ENCODE measurements at regions not wholly inside any gene's neighbourhood (a gene's known extent, or its start where the extent isn't known, plus 50 kb on each side); places are given as distances from the start of the nearest gene placed in this dataset.

- no peak for DNase-seq (ENCODE audit: low spot score)
These were observed 61.9 kb upstream of the CIBAR2 start for GRCh38 chr16:85173981-85174751.

- no peak for DNase-seq (ENCODE audit: low spot score)
These were observed 62.8 kb upstream of the CIBAR2 start for GRCh38 chr16:85174871-85175723.

DNA sequence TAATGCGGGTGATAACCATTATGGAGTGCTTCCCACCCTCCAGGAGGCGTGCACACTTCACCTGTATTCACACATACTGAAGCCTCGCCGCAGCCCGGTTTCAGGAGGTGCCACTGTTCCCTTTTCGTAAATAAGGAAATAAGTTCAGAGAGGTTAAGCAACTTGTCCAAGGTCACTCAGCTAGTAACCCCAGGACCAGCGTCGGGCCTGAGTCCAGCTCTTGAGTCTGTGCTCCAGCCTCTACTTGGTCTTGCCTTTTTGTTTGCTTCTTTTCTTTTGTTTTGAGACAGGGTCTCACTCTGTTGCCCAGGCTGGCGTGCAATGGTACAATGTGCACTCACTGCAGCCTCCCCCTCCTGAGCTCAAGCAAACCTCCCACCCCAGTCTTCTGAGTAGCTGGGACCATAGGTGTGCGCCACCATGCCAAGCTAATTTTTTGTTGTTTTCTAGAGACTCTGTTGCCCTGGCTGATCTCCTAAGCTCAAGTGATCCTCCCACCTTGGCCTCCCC is 63.5 kb upstream of the CIBAR2 start:
- no peak for DNase-seq (ENCODE audit: low spot score)

DNA sequence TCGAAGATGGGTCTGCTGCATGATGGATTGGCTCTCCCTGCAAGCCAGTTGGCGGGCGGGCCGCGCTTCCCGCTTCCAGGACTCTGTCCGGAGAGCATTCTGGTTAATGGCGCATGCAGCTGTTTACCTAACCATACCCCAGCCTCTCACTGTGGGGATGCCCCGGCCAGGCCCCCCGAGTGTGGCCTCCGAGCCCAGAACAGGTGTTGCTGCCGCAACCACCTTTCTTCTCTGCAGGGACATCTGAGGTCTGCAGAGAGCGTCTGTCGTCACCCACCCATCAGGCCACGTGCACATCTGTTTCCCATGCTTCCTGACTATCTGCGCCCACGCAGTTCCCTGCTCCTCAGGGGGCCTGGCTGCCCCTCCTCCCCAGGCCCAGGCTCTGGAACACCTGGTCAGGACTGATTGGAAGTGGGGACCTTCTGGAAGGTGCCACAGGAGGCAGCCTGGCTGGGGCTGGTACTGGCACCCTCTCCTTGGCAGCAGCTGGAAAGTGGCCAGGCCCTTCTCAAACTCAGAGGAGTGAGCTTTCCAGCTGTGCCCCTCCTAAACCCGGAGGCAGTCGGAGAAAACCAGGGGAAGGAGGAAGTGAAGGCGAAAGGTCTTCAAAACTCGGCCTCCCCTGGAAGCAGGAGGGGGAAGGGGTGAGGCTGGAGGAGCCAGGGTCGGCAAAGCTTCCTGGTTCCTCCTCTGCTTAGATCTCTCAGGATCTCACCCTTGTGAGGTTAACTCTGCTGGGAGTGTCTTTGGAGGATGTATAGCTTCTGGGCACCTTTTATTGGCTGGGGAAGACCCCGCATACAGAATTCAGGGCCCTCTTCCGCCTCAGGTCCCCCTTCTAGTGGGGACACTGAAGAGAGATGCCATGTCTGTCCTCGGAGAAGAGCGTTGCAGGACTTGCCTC is 64.5 kb upstream of the CIBAR2 start:
- DNase-seq (ENCODE audit: low spot score), result no peak

DNA sequence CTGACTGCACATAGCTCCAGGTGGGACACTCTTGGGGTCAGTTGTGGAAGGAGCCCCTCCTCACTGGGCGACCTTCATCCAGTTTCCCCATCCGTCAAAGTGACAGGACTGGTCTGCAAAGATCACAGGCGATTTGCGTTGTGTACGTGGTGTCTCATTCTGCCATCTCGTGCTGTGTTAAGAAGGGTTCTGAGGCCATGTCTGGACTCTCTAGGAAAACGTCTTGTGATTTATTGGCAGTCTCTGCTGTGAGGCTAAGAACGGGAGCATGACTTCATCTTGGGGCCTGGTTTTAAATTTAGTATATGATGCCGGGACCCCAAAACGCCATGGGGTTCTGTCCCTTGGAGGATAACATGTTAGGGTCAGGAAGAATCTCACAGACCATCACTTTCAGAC is 65.2 kb upstream of the CIBAR2 start:
- no peak for DNase-seq (ENCODE audit: low spot score)

DNA sequence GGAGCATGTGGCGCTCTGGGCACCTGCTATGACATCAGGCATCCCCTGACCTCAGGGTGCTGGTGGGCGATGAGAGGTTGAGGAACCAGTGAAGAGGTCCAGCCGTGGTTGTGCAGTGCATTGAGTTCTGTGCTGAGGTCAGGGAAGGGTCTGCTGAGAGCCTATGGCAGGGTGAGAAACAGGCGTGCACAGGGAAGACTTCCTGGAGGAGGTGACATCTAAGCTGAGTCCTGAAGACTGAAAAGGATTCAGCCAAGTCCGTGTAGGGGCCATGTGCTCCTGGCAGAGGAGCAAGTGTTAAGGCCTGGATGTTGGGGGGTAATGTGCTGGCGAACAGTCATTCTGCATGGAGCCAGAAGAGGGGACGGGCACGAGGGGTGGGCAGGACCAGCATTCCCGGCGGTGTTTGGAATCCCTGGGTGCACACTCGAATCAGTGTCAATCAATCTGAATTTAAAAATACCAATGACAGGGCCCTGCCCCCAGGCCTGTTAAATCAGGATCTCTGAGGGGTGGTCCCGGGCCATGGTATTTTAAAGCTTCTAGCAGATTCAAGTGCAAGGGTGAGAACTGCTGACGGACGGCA is 65.8 kb upstream of the CIBAR2 start:
- no peak for DNase-seq (ENCODE audit: low spot score)

DNA sequence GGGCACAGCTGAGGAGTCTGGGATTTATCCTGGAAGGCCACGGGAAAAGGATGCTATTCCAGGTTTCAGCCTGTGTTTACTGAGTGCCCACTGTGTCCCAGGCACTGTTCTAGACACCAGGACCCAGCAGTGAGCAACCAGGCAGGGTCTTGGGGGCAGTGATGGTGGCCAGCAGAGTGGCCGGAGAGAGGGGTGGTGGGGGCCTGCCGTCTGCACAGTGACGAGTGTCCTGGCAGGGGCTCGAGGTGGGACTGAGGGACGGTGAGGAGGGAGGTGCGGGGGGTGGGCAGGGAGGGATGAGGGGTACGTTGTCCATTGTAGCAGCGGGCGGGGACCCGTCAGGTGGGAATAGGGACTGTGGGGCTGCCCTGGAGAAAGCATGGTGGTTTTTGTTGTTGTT is 66.3 kb upstream of the CIBAR2 start:
- DNase-seq (ENCODE audit: low spot score), result no peak

DNA sequence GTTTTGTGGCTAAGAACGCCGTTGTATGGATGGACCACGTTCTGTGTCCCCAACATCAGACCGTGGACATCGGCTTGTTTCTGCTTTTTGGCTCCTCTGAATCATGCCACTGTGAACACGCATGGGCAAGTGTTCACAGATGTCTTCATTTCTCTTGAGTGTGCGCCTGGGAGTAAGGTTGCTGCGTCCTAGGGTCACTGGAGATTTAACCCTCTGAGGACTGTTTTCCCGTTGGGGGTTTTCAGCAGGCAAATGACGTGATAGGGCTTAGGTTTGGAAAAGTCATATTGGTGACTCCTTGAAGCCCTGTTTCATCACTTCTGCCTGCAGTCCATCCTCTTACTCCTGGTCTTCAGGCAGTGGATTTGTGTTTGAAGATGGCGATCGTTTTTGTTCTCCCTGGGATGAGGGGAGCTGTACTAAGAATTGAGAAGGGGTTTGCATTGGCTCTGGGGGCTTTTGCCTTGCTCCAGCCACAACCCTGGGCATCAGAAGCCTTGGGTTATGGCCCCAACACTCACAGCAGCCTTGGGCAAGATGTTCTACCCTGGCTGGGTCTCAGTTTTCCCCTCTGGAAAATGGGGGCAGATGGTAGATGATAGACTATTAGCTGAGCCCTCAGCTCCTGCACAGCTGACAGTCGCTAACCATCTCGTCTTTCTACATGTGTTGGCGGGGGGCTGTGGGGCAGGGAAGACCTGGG is 67.2 kb upstream of the CIBAR2 start:
- no peak for DNase-seq (ENCODE audit: low spot score)

DNA sequence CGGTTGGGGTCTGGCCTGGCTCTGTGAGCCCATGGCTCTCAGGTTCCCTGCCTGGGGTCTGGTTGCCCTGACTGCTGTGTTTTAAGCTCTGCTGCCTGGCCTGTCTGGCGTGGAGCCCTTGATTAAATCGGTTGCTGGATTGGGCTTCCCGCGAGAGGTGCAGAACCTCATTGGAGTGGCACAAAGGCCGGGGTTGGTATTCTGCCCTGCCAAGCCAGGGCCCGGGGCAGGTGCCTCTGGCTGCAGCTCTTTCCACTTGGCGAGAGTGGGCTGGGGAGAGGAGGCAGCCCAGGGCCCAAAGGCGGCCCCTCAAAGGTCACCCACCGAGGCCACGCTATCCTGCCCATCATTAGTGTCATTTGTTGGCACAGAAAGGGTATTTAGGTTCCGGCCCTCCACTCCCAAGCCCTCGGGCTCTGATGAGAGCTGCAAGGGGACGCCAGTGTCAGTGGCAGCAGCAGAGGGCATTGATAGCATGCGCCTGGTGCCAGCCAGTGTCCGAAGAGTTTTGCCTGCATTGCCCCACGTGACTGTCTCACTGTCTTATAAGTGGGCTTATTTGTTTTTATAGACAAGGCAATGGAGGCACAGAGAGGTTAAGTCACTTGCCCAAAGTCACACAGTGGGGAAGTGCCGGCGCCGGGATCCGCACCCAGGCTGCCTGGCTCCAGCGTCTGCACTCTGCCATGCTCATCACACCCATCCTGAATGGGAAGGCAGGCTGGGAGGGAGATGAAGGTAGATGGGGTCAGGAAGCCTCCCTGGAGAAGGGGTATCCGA is 68.0 kb upstream of the CIBAR2 start:
- DNase-seq (ENCODE audit: low spot score), result no peak

- DNase-seq (ENCODE audit: low spot score), result no peak
These were observed 68.8 kb upstream of the CIBAR2 start for GRCh38 chr16:85180827-85181738.

DNA sequence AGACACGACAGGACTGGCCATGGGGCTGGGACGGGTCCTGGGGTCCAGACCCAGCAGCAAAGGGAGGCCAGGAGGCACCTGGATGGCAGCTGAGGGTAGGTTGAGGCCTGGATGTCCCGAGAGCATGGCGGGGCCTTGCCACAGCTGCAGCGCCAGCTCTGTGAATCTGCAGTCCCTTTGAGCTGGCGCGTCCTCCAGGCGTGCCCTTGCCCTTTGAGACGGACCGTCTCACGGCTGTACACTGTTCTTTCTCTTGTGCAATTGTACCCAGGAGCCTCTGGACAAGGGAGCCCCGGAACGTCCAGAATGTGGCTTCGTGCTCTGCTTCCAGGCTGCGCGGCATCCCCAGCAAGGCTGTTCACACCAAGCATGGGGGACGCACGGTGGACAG is 69.5 kb upstream of the CIBAR2 start:
- DNase-seq (ENCODE audit: low spot score), result no peak

DNA sequence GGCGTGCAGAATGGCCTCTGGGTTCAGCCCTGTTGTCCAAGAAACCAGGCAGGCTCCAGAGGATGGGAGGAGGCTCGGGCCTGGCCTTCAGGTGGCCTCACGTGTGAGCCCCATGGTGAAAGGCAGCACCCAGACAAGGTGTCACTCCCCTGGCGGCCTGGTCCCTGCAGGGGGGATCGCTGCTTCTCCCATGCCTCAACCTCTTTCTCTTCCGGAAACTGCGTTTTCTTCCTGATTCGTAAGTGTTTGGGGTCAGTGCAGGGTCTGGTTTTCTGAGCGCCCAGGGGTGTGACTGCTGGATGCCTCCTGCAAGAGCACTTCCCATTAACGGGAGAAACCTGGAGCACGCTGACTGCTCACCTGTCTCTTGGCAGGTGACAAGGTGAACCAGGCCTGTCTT is 70.0 kb upstream of the CIBAR2 start:
- DNase-seq (ENCODE audit: low spot score), result no peak

DNA sequence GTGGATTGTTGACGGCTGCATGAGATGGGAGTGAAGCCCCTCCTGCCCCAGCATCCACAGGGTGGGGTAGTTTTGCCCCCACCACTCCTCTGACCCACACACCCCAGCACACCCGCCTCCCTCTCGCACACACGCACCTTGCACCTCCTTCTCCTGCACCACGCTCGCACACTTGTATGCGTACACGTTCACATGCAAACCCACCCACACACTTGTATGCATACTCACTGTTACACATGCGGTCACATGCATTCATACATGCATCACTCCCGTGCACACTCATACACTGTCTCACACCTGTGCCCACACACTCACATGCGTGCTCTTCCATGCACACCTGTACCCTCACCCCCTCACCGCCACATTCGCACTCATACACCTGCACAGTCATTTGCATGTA is 70.5 kb upstream of the CIBAR2 start:
- no peak for DNase-seq (ENCODE audit: low spot score)

DNA sequence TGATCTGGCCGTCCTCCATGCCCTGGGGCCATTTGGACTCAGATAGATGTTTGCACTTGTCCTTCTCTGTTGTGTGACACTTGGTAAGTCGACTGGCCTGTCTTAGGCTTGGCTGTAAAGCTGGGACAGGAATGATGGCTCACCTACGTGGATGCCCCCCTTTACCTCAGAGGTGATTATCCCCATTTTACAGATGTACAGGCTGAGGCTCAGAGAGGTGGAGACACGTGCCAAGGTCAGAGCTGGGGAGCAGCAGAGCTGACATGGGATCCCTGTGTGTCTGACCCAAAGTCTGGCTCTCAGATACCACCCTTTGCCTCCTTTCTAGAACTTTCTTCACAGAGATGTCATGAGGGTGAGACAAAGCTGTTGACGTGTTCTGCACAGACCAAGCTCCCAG is 71.3 kb upstream of the CIBAR2 start:
- DNase-seq (ENCODE audit: low spot score), result no peak

- DNase-seq (ENCODE audit: low spot score), result no peak
These were observed 72.1 kb upstream of the CIBAR2 start for GRCh38 chr16:85184404-85184803.

- no peak for DNase-seq (ENCODE audit: low spot score)
These were observed 73.2 kb upstream of the CIBAR2 start for GRCh38 chr16:85185303-85186100.

GRCh38 chr16:85187002-85187401 is 74.7 kb upstream of the CIBAR2 start:
- DNase-seq (ENCODE audit: low spot score), result no peak

- no peak for DNase-seq (ENCODE audit: low spot score)
These were observed 75.2 kb upstream of the CIBAR2 start for GRCh38 chr16:85187447-85187846.

Data from germinal center (tissue), 1 donor.